Mesenchymal stem cell (in vitro differentiated cells and primary cell): ENCODE measurements at regions not wholly inside any gene's neighbourhood (a gene's known extent, or its start where the extent isn't known, plus 50 kb on each side); places are given as distances from the start of the nearest gene placed in this dataset.

Source experiments
- DNase-seq: peaks from one replicate; pipeline ENCODE4 v3.0.0-alpha.2; 2013
- H2AFZ ChIP-seq: one replicate; pipeline ENCODE4 v1.6.1; 2013; ENCODE audit warnings: low read depth, mild to moderate bottlenecking, control low read depth, inconsistent platforms, low read length, moderate library complexity
- H2AK5ac ChIP-seq: 2 replicates; pipeline ENCODE4 v1.6.1; 2013; ENCODE audit warnings: low read length, moderate library complexity, mild to moderate bottlenecking, inconsistent platforms; ENCODE audit not compliant: severe bottlenecking
- H2BK120ac ChIP-seq: one replicate; pipeline ENCODE4 v1.6.1; 2013; ENCODE audit warnings: low read depth, mild to moderate bottlenecking, inconsistent platforms, low read length, moderate library complexity
- H2BK12ac ChIP-seq, 2 experiments: one replicate each; pipeline ENCODE4 v1.6.1; 2013; ENCODE audit warnings: inconsistent platforms in 2 of 2, low read length in 2 of 2, mild to moderate bottlenecking in 2 of 2, moderate library complexity in 2 of 2, control low read depth in 1 of 2
- H2BK15ac ChIP-seq: one replicate; pipeline ENCODE4 v1.6.1; 2013; ENCODE audit warnings: mild to moderate bottlenecking, low read depth, inconsistent platforms; ENCODE audit not compliant: poor library complexity, severe bottlenecking
- H2BK5ac ChIP-seq: 2 replicates; pipeline ENCODE4 v1.6.1; 2013; ENCODE audit warnings: low read depth, mild to moderate bottlenecking, low read length, control low read depth, inconsistent platforms; ENCODE audit not compliant: poor library complexity, severe bottlenecking
- H3K14ac ChIP-seq, 2 experiments: one replicate each; pipeline ENCODE4 v1.6.1; 2013; ENCODE audit warnings: inconsistent platforms in 2 of 2, low read length in 2 of 2, control low read depth in 1 of 2, mild to moderate bottlenecking in 1 of 2, moderate library complexity in 1 of 2
- H3K18ac ChIP-seq, 2 experiments: one replicate each; pipeline ENCODE4 v1.6.1; 2013; ENCODE audit warnings: inconsistent platforms in 2 of 2, low read length in 2 of 2, control low read depth in 1 of 2, low read depth in 1 of 2, mild to moderate bottlenecking in 1 of 2
- H3K23ac ChIP-seq, 2 experiments: one replicate each; pipeline ENCODE4 v1.6.1; 2013; ENCODE audit warnings: inconsistent platforms in 2 of 2, low read length in 2 of 2, mild to moderate bottlenecking in 2 of 2, moderate library complexity in 2 of 2, control low read depth in 1 of 2
- H3K27ac ChIP-seq: 2 replicates; pipeline ENCODE4 v1.5.1; 2013; ENCODE audit warnings: mild to moderate bottlenecking, moderate library complexity, low read length, control low read depth, inconsistent platforms; ENCODE audit not compliant: poor library complexity, severe bottlenecking
- H3K27me3 ChIP-seq, 2 experiments: 2 replicates each; pipeline versions ENCODE4 v1.6.1 to v1.7.0; 2013; ENCODE audit warnings: low read length in 2 of 2, mild to moderate bottlenecking in 2 of 2, moderate library complexity in 2 of 2, control low read depth in 1 of 2, inconsistent platforms in 1 of 2; ENCODE audit not compliant: control insufficient read depth in 1 of 2, insufficient read depth in 1 of 2
- H3K36me3 ChIP-seq, 2 experiments: 2 replicates each; pipeline versions ENCODE4 v1.6.1 to v1.7.0; 2013; ENCODE audit warnings: low read length in 2 of 2, control low read depth in 1 of 2, inconsistent platforms in 1 of 2, low read depth in 1 of 2, mild to moderate bottlenecking in 1 of 2; ENCODE audit not compliant: insufficient read depth in 2 of 2, control insufficient read depth in 1 of 2
- H3K4ac ChIP-seq, 2 experiments: one replicate each; pipeline ENCODE4 v1.6.1; 2013; ENCODE audit warnings: inconsistent platforms in 2 of 2, low read length in 2 of 2, mild to moderate bottlenecking in 2 of 2, moderate library complexity in 2 of 2, control low read depth in 1 of 2, low read depth in 1 of 2
- H3K4me1 ChIP-seq: 2 replicates; pipeline ENCODE4 v1.6.1; 2013; ENCODE audit warnings: low read depth, low read length, control low read depth; ENCODE audit not compliant: control insufficient read depth, insufficient read depth
- H3K4me2 ChIP-seq: 2 replicates; pipeline ENCODE4 v1.6.1; 2013; ENCODE audit warnings: low read length, mild to moderate bottlenecking, inconsistent platforms; ENCODE audit not compliant: poor library complexity, severe bottlenecking
- H3K4me3 ChIP-seq, 2 experiments: 2 replicates each; pipeline versions ENCODE4 v1.5.1 to v1.7.0; 2013; ENCODE audit warnings: low read length in 2 of 2, mild to moderate bottlenecking in 2 of 2, control low read depth in 1 of 2, low read depth in 1 of 2; ENCODE audit not compliant: insufficient read depth in 1 of 2
- H3K79me1 ChIP-seq: replicated peaks from 2 replicates; pipeline ENCODE4 v1.6.1; 2013; ENCODE audit warnings: mild to moderate bottlenecking, control low read depth, low read length, inconsistent platforms; ENCODE audit not compliant: poor library complexity, severe bottlenecking
- H3K9ac ChIP-seq: 2 replicates; pipeline ENCODE4 v1.7.0; 2013; ENCODE audit warnings: mild to moderate bottlenecking, low read length, moderate library complexity
- H3K9me3 ChIP-seq: 2 replicates; pipeline ENCODE4 v1.7.0; 2013; ENCODE audit warnings: mild to moderate bottlenecking, low read length; ENCODE audit not compliant: control insufficient read depth
- H4K8ac ChIP-seq: one replicate; pipeline ENCODE4 v1.6.1; 2013; ENCODE audit warnings: inconsistent platforms, mild to moderate bottlenecking, low read length, moderate library complexity
- H4K91ac ChIP-seq: one replicate; pipeline ENCODE4 v1.6.1; 2013; ENCODE audit warnings: mild to moderate bottlenecking, low read length, inconsistent platforms
- WGBS: methylation state at CpG from one replicate; pipeline ENCODE4 v1.1.7; 2013; ENCODE audit warnings: mixed read lengths; 5-methylcytosine and 5-hydroxymethylcytosine counted together

DNA sequence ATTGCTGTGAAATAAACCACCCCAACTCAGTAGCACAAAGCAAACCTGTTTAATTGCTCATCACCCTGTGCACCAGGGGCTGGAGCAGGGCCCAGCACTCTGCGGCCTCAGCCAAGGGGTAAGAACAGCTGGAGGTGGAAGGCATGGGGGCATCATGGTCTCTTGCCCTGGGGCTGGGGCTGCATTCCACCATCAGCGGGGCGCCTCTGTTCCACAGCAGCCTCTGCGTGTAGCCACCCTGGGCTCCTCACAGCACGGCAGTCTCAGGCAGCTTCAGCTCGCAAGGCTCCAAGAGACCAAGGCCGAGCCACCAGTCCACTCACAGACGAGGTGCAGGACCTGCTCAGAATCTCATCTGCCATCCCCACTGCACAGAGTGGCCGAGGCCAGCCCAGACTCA, 630.7 kb downstream of the TBC1D22A start:
- no peaks in the 10 kb centered on the region for H3K36me3 ChIP-seq
- H2BK12ac ChIP-seq: no peak overlapping the region
- H3K4me3 ChIP-seq: no peak overlapping the region
- H3K9ac ChIP-seq: no peak overlapping the region
- no peak overlapping the region for H3K27ac ChIP-seq
- H2BK15ac ChIP-seq: no peak overlapping the region
- no peak overlapping the region for H3K4me2 ChIP-seq
- WGBS: 73% methylated on average over 9 of the region's 9 CpGs
- no peak overlapping the region for H3K4ac ChIP-seq
- no peak overlapping the region for H2AK5ac ChIP-seq
- no peak overlapping the region for H4K91ac ChIP-seq
- no peak overlapping the region for H3K18ac ChIP-seq
- H3K23ac ChIP-seq: no peak overlapping the region
- H3K79me1 ChIP-seq: no peaks in the 10 kb centered on the region
- no peak overlapping the region for H2BK120ac ChIP-seq
- DNase-seq: no peak
- H3K14ac ChIP-seq: no peak overlapping the region
- peaks cover 0 to 32% of the 10 kb centered on the region in 2 experiments for H3K27me3 ChIP-seq
- H4K8ac ChIP-seq: no peak overlapping the region
- no peaks in the 10 kb centered on the region for H3K9me3 ChIP-seq
- H2AFZ ChIP-seq: no peak overlapping the region
- no peak overlapping the region for H2BK5ac ChIP-seq
- H3K4me1 ChIP-seq: no peaks in the 10 kb centered on the region

DNA sequence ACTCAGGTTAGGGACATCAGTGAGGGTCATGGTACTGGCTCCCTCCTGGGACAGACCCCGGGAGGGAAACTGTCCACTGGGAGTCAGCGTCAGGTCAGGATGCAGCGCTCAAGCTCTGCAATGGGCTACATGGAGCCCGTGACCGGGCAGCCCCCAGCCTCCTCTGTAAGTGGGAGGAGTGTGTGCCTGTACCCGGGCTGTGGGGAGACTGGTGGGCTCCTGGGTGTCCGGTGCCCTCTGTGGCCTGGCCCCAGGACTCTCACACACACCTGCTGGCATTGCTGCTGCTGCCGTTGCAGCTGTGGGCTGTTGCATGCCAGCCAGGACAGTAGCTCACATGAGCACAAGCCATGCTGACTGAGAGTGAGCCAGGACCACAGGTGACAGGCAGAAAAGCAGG, 630.3 kb downstream of the TBC1D22A start:
- no peak for DNase-seq
- Histone ChIP-seq H3K27me3 (peaks cover 0 to 36% of the 10 kb centered on the region in 2 experiments), H3K4me1 (no peaks in the 10 kb centered on the region), H3K9me3 (no peaks in the 10 kb centered on the region), H3K14ac (no peak overlapping the region), H2BK15ac (no peak overlapping the region), H4K8ac (no peak overlapping the region), H3K23ac (no peak overlapping the region), H3K79me1 (no peaks in the 10 kb centered on the region), H2BK5ac (no peak overlapping the region), H3K4me3 (no peak overlapping the region), H3K27ac (no peak overlapping the region), H2BK12ac (no peak overlapping the region), H2AFZ (no peak overlapping the region), H4K91ac (no peak overlapping the region), H2AK5ac (no peak overlapping the region), H3K4me2 (no peak overlapping the region), H3K9ac (no peak overlapping the region), H3K4ac (no peak overlapping the region), H2BK120ac (no peak overlapping the region), H3K18ac (no peak overlapping the region), H3K36me3 (no peaks in the 10 kb centered on the region)
- 84% methylated on average over 8 of the region's 8 CpGs for WGBS

DNA sequence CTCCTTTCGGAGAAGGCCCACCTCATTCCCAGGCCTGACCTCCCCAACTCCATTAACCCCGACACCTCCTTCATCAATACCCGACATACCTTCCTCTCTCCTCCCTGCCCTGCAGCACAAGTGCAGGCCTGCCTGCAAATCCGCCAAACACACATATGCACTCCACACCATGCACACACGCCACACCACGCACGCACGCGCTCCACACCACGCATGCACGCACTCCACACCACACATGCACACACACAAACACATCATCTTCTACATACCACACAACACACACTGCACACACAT, 629.6 kb downstream of the TBC1D22A start:
- no peaks in the 10 kb centered on the region for H3K9me3 ChIP-seq
- no peaks in the 10 kb centered on the region for H3K36me3 ChIP-seq
- no peak overlapping the region for H2BK120ac ChIP-seq
- H4K91ac ChIP-seq: no peak overlapping the region
- H2BK5ac ChIP-seq: no peak overlapping the region
- H3K4me1 ChIP-seq: no peaks in the 10 kb centered on the region
- peaks cover 0 to 42% of the 10 kb centered on the region in 2 experiments for H3K27me3 ChIP-seq
- no peak overlapping the region for H2AK5ac ChIP-seq
- no peak overlapping the region for H4K8ac ChIP-seq
- no peak overlapping the region for H3K18ac ChIP-seq
- no peak overlapping the region for H3K4me3 ChIP-seq
- 92% methylated on average over 11 of the region's 11 CpGs for WGBS
- no peak for DNase-seq
- H3K9ac ChIP-seq: no peak overlapping the region
- H2BK15ac ChIP-seq: no peak overlapping the region
- H2AFZ ChIP-seq: no peak overlapping the region
- H3K27ac ChIP-seq: no peak overlapping the region
- no peak overlapping the region for H3K23ac ChIP-seq
- no peaks in the 10 kb centered on the region for H3K79me1 ChIP-seq
- no peak overlapping the region for H3K4me2 ChIP-seq
- H3K4ac ChIP-seq: no peak overlapping the region
- H2BK12ac ChIP-seq: no peak overlapping the region
- H3K14ac ChIP-seq: no peak overlapping the region

DNA sequence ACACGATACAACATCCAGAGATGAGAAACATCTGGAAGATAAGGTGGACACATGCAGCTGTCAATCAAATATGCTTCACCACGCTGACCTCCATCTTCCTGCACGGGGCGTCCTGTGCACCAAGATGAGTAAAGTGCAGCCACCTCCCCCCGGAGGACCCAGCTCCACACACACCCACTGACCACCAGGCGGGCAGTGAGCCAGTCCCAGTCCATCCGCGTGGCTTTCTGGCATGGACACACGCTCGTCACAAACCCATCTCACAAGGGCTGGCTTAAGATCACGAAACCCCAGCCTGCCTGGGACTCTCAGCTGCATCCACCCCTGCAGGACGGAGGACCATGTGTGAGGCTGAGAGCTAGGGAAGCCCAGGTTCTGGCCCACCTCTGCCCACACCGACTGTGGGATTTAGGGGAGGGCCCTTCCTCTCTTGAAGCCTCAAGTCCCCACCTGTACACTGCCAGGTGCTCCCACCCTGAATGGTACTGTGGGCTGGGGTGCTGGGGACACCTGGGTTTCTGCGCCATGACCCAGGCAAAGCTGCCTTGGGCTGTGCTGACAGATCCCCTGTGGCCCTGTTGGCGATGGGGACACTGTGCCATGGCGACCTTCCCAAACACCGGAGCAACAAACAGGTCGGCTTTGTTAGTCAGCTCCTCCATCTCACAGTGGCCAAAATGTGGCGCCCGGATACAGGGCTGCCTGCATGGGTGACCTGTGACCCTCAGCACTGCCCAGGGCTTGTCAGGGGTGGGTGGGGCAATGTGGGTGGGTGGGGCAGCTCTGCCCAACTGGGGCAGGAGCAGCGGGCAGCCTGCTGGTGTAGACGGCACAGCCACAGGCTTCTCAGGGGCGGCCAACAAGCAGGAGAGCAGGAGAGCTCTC, 629.0 kb downstream of the TBC1D22A start:
- Histone ChIP-seq H3K14ac (no peak overlapping the region), H3K79me1 (no peaks in the 10 kb centered on the region), H4K91ac (no peak overlapping the region), H3K36me3 (no peaks in the 10 kb centered on the region), H3K4me1 (no peaks in the 10 kb centered on the region), H3K27ac (no peak overlapping the region), H2BK15ac (no peak overlapping the region), H2BK120ac (no peak overlapping the region), H2BK5ac (no peak overlapping the region), H3K23ac (no peak overlapping the region), H3K9me3 (no peaks in the 10 kb centered on the region), H3K4ac (no peak overlapping the region), H4K8ac (no peak overlapping the region), H3K4me3 (no peak overlapping the region), H3K18ac (no peak overlapping the region), H3K27me3 (peaks cover 0 to 48% of the 10 kb centered on the region in 2 experiments), H3K4me2 (no peak overlapping the region), H2AFZ (no peak overlapping the region), H2AK5ac (no peak overlapping the region), H2BK12ac (no peak overlapping the region), H3K9ac (no peak overlapping the region)
- DNase-seq: no peak
- WGBS: 83% methylated on average over 23 of the region's 23 CpGs
